ENCODE measurements at regions not wholly inside any gene's neighbourhood (a gene's known extent, or its start where the extent isn't known, plus 50 kb on each side); places are given as distances from the start of the nearest gene placed in this dataset.

DNA sequence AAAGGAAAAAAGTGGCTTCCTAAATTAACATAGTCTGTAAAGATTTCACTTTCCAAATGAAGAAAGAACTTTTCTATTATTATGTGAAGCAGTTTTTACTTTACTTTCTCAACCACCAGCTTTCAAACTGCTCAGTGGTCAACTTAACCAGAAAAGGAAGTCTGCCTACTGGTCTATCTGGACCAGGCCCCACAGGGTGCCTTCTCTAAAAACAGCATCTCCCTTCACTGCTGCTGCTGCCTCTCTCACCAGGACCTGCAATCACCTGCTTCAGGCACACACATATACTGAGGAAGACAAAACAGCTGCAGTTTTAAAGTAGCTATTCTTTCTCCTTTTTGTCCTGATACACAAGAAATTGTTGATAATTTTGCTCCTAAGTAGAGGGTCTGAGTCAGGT lies 221.3 kb upstream of the DCC start:
- DNase-seq (ENCODE audit: low read depth in 1 of 2, low spot score in 1 of 2) (no peak), ATAC-seq (no peak), FAIRE-seq (no peak)
- H3K27ac ChIP-seq = no peak overlapping the region
- TF ChIP-seq, protein P1, sequence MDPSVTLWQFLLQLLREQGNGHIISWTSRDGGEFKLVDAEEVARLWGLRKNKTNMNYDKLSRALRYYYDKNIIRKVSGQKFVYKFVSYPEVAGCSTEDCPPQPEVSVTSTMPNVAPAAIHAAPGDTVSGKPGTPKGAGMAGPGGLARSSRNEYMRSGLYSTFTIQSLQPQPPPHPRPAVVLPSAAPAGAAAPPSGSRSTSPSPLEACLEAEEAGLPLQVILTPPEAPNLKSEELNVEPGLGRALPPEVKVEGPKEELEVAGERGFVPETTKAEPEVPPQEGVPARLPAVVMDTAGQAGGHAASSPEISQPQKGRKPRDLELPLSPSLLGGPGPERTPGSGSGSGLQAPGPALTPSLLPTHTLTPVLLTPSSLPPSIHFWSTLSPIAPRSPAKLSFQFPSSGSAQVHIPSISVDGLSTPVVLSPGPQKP (IDR thresholded peaks at IDR 0.05; ENCODE audit: low read depth, low read length) = no peak
- TF ChIP-seq ZNF302 (CRISPR knock-in tag; IDR thresholded peaks at IDR 0.05) (no peak), ESRRA (IDR thresholded peaks at IDR 0.05; ENCODE audit: borderline replicate concordance, low read length) (no peak), NFE2L2 (conservative IDR thresholded peaks at IDR 0.05; ENCODE audit: low read length) (no peak), RAD21 (conservative IDR thresholded peaks at IDR 0.05 in 1 of 2, IDR thresholded peaks at IDR 0.05 in 1 of 2) (no peak), HOXB13 (CRISPR knock-in tag; IDR thresholded peaks at IDR 0.05; ENCODE audit: low read depth) (no peak), PHF8 (IDR thresholded peaks at IDR 0.05; ENCODE audit: borderline replicate concordance, low read depth) (no peak), NPAS2 (CRISPR knock-in tag; IDR thresholded peaks at IDR 0.05; ENCODE audit: borderline replicate concordance) (no peak), MAZ (IDR thresholded peaks at IDR 0.05; ENCODE audit: borderline replicate concordance, low read depth, low read length) (no peak), EHF (CRISPR knock-in tag; IDR thresholded peaks at IDR 0.05) (no peak), CBX8 (IDR thresholded peaks at IDR 0.05) (no peak), GATA3 (IDR thresholded peaks at IDR 0.05; ENCODE audit: borderline replicate concordance) (no peak), SMC3 (IDR thresholded peaks at IDR 0.05) (no peak), NR3C1 (IDR thresholded peaks at IDR 0.05) (no peak), KDM5A (IDR thresholded peaks at IDR 0.05) (no peak), MYC (IDR thresholded peaks at IDR 0.05; ENCODE audit: borderline replicate concordance, low read length) (no peak), RFX5 (IDR thresholded peaks at IDR 0.05) (no peak), HEYL (CRISPR knock-in tag; IDR thresholded peaks at IDR 0.05) (no peak)
- TF ChIP-seq, protein P2, sequence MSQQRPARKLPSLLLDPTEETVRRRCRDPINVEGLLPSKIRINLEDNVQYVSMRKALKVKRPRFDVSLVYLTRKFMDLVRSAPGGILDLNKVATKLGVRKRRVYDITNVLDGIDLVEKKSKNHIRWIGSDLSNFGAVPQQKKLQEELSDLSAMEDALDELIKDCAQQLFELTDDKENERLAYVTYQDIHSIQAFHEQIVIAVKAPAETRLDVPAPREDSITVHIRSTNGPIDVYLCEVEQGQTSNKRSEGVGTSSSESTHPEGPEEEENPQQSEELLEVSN (IDR thresholded peaks at IDR 0.05; ENCODE audit: borderline replicate concordance, low read depth) = no peak
- no peak overlapping the region for H3K4me3 ChIP-seq
- H3K4me2 ChIP-seq = no peak overlapping the region
- ChIA-PET CTCF (no interaction called here), POLR2A (no interaction called here)
- H3K9me3 ChIP-seq = no peaks in the 10 kb centered on the region
- no peaks in the 10 kb centered on the region for H3K4me1 ChIP-seq

DNA sequence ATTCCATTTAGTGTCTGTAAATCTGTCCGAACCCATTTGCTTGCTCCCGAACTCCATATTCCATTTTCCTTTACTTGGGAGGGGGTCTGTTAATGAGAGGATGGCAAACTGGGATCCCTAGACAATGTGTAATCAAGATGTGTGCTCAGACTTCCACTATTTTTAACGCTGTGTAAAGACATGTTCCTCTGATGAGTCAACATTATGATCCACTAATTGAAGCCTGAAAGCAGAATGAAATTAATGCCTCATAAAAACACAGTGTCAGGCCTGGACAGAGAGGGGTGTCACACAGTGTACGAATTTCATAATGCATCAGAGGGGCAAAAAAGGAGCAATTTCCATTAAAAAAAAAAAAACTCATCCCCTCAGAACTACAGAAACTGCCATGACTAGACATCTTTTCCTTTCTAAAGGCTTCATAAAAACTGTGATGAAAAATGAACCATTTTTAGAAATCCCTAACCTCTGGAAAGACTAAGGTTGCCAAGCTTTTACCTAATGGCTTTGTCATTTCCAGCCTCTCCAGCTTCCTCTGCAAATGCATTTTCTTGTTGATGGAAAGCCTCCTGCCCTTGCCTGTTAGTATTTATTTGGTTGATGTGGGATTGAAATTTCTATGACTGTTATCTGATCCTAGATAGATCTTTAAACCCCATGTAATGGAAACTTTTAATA lies 209.2 kb upstream of the DCC start:
- DNase-seq (ENCODE audit: low read depth in 1 of 2, low spot score in 1 of 2) (no peak), ATAC-seq (no peak), FAIRE-seq (no peak)
- H3K9me3 ChIP-seq = no peaks in the 10 kb centered on the region
- CTCF ChIA-PET = interaction anchor here (0.6 kb wide), 1 partner anchor 674 kb away, joined by 4 read pairs; no protein-coding TSS in a partner anchor
- 0% methylated on average over 4 of the region's 4 CpGs for WGBS (ENCODE audit: missing lambda C conversion rate)
- TF ChIP-seq MYC (IDR thresholded peaks at IDR 0.05; ENCODE audit: borderline replicate concordance, low read length) (no peak), JUNB (IDR thresholded peaks at IDR 0.05) (no peak), RCOR1 (IDR thresholded peaks at IDR 0.05; ENCODE audit: low read depth, low read length) (no peak), NFE2L2 (conservative IDR thresholded peaks at IDR 0.05; ENCODE audit: low read length) (no peak), RFX5 (IDR thresholded peaks at IDR 0.05) (no peak), CBX2 (IDR thresholded peaks at IDR 0.05; ENCODE audit: borderline replicate concordance, low read depth) (no peak), SMC3 (IDR thresholded peaks at IDR 0.05) (no peak), MAFK (IDR thresholded peaks at IDR 0.05; ENCODE audit: partially characterized antibody) (no peak), ESRRA (IDR thresholded peaks at IDR 0.05; ENCODE audit: borderline replicate concordance, low read length) (no peak), GATA3 (IDR thresholded peaks at IDR 0.05; ENCODE audit: borderline replicate concordance) (no peak), JUN (IDR thresholded peaks at IDR 0.05) (no peak), EHMT2 (IDR thresholded peaks at IDR 0.05; ENCODE audit: low read depth) (no peak), HEYL (CRISPR knock-in tag; IDR thresholded peaks at IDR 0.05) (no peak), PHF8 (IDR thresholded peaks at IDR 0.05; ENCODE audit: borderline replicate concordance, low read depth) (no peak), MAZ (IDR thresholded peaks at IDR 0.05; ENCODE audit: borderline replicate concordance, low read depth, low read length) (no peak), CHD4 (IDR thresholded peaks at IDR 0.05; ENCODE audit: borderline replicate concordance) (no peak)
- TF ChIP-seq, protein P3, sequence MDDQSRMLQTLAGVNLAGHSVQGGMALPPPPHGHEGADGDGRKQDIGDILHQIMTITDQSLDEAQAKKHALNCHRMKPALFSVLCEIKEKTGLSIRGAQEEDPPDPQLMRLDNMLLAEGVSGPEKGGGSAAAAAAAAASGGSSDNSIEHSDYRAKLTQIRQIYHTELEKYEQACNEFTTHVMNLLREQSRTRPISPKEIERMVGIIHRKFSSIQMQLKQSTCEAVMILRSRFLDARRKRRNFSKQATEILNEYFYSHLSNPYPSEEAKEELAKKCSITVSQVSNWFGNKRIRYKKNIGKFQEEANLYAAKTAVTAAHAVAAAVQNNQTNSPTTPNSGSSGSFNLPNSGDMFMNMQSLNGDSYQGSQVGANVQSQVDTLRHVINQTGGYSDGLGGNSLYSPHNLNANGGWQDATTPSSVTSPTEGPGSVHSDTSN (IDR thresholded peaks at IDR 0.05) = no peak
- TF ChIP-seq, protein P4, sequence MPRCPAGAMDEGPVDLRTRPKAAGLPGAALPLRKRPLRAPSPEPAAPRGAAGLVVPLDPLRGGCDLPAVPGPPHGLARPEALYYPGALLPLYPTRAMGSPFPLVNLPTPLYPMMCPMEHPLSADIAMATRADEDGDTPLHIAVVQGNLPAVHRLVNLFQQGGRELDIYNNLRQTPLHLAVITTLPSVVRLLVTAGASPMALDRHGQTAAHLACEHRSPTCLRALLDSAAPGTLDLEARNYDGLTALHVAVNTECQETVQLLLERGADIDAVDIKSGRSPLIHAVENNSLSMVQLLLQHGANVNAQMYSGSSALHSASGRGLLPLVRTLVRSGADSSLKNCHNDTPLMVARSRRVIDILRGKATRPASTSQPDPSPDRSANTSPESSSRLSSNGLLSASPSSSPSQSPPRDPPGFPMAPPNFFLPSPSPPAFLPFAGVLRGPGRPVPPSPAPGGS (IDR thresholded peaks at IDR 0.05) = no peak
- H3K27ac ChIP-seq = no peak overlapping the region
- no peaks in the 10 kb centered on the region for H3K4me1 ChIP-seq
- POLR2A ChIA-PET = no interaction called here
- H3K4me2 ChIP-seq = no peak overlapping the region
- H3K4me3 ChIP-seq = no peak overlapping the region

Measured in A549 (cell line).